HFF-Myc (cell line): ENCODE measurements at regions not wholly inside any gene's neighbourhood (a gene's known extent, or its start where the extent isn't known, plus 50 kb on each side); places are given as distances from the start of the nearest gene placed in this dataset.

Experiments used
- DNase-seq: peaks from one replicate; pipeline ENCODE4 v3.0.0-alpha.2; 2011; ENCODE audit warnings: low read depth; ENCODE audit errors: extremely low read depth
- H3K4me3 ChIP-seq: replicated peaks from 2 replicates; pipeline ENCODE4 v1.5.1; 2011; ENCODE audit warnings: low read depth, mild to moderate bottlenecking, control low read depth, low read length
- CTCF ChIP-seq: IDR thresholded peaks from 2 replicates; pipeline ENCODE4 v1.5.1; 2012; ENCODE audit warnings: mild to moderate bottlenecking, low read depth, low read length, control low read depth; ENCODE audit errors: missing control alignments

- TF ChIP-seq CTCF, result no peak
- no peak overlapping the region for H3K4me3 ChIP-seq
- no peak for DNase-seq
Observed at GRCh38 chr14:97517566-97518234, 720.5 kb downstream of the VRK1 start.

- H3K4me3 ChIP-seq, result no peak overlapping the region
- no peak for DNase-seq
- TF ChIP-seq CTCF, result no peak
Observed at GRCh38 chr14:97523936-97524335, 726.8 kb downstream of the VRK1 start.

GRCh38 chr14:97524589-97525319 lies 727.6 kb downstream of the VRK1 start:
- DNase-seq, result no peak
- TF ChIP-seq CTCF, result no peak
- no peak overlapping the region for H3K4me3 ChIP-seq

- no peak for TF ChIP-seq CTCF
- no peak for DNase-seq
- H3K4me3 ChIP-seq, result no peak overlapping the region
Observed at GRCh38 chr14:97527993-97528392, 730.8 kb downstream of the VRK1 start.

GRCh38 chr14:97532052-97532451 lies 734.9 kb downstream of the VRK1 start:
- DNase-seq, result no peak
- no peak overlapping the region for H3K4me3 ChIP-seq
- TF ChIP-seq CTCF, result no peak

- no peak overlapping the region for H3K4me3 ChIP-seq
- no peak for DNase-seq
- TF ChIP-seq CTCF, result no peak
Observed at GRCh38 chr14:97536421-97536820, 739.2 kb downstream of the VRK1 start.
